NCI-H82 treated with DMSO at 0.1 percent for 48 hours (cell line): ENCODE measurements at regions not wholly inside any gene's neighbourhood (a gene's known extent, or its start where the extent isn't known, plus 50 kb on each side); places are given as distances from the start of the nearest gene placed in this dataset.
A peak's percentile ranks its signal among the peaks of the same experiment; 100 is the strongest.
"Not testable (repeated sequence)": the region's sequence is repeated elsewhere in the genome, so short reads cannot be mapped to it uniquely, and the experiment has no call there.

Experiments used
- DNase-seq: peaks from one replicate; lab custom pipeline; 2025; ENCODE audit not compliant: unreplicated experiment; lab: John Stamatoyannopoulos, UW

- DNase-seq = no peak
Measured at GRCh38 chr15:38930851-38931572, 366.4 kb upstream of the RASGRP1 start.

GRCh38 chr15:38941399-38941953, 376.9 kb upstream of the RASGRP1 start:
- DNase-seq = peak; percentile 43

GRCh38 chr15:38944536-38944935, 379.9 kb upstream of the RASGRP1 start:
- DNase-seq = no peak

- DNase-seq = no peak
Measured at GRCh38 chr15:38945551-38946298, 381.1 kb upstream of the RASGRP1 start.

- no peak for DNase-seq
Measured at GRCh38 chr15:38954090-38954489, 389.5 kb upstream of the RASGRP1 start.

GRCh38 chr15:38961456-38961855, 396.8 kb upstream of the RASGRP1 start:
- DNase-seq = no peak

- DNase-seq = no peak
Measured at GRCh38 chr15:38961931-38962330, 397.3 kb upstream of the RASGRP1 start.

- no peak for DNase-seq
Measured at GRCh38 chr15:38972831-38973230, 408.2 kb upstream of the RASGRP1 start.

GRCh38 chr15:38975282-38975990, 410.8 kb upstream of the RASGRP1 start:
- no peak for DNase-seq

- DNase-seq = peak; percentile 12
Measured at GRCh38 chr15:38991126-38991525, 426.5 kb upstream of the RASGRP1 start.

- no peak for DNase-seq
Measured at GRCh38 chr15:38991701-38992100, 427.1 kb upstream of the RASGRP1 start.

- DNase-seq = no peak
Measured at GRCh38 chr15:38992506-38992905, 427.9 kb upstream of the RASGRP1 start.

GRCh38 chr15:38992930-38993329, 428.3 kb upstream of the RASGRP1 start:
- no peak for DNase-seq

GRCh38 chr15:38994310-38994709, 429.7 kb upstream of the RASGRP1 start:
- no peak for DNase-seq

- DNase-seq = no peak
Measured at GRCh38 chr15:38996111-38996631, 431.6 kb upstream of the RASGRP1 start.

GRCh38 chr15:38997841-38998240, 433.2 kb upstream of the RASGRP1 start:
- no peak for DNase-seq

- no peak for DNase-seq
Measured at GRCh38 chr15:39000008-39000734, 435.6 kb upstream of the RASGRP1 start.

GRCh38 chr15:39009740-39010139, 445.1 kb upstream of the RASGRP1 start:
- no peak for DNase-seq

GRCh38 chr15:39011066-39011465, 446.5 kb upstream of the RASGRP1 start:
- not testable (repeated sequence) for DNase-seq

- DNase-seq = no peak
Measured at GRCh38 chr15:39013262-39013661, 448.6 kb upstream of the RASGRP1 start.

GRCh38 chr15:39014682-39015081, 450.1 kb upstream of the RASGRP1 start:
- DNase-seq = no peak
